HG03064 (cell line): ENCODE measurements at regions not wholly inside any gene's neighbourhood (a gene's known extent, or its start where the extent isn't known, plus 50 kb on each side); places are given as distances from the start of the nearest gene placed in this dataset.

Experiments used
- ATAC-seq: cut with Tn5 transposase; IDR thresholded peaks from one replicate; pipeline ENCODE4 v1.9.1; 2021; ENCODE audit warnings: low read depth; ENCODE audit not compliant: unreplicated experiment

DNA sequence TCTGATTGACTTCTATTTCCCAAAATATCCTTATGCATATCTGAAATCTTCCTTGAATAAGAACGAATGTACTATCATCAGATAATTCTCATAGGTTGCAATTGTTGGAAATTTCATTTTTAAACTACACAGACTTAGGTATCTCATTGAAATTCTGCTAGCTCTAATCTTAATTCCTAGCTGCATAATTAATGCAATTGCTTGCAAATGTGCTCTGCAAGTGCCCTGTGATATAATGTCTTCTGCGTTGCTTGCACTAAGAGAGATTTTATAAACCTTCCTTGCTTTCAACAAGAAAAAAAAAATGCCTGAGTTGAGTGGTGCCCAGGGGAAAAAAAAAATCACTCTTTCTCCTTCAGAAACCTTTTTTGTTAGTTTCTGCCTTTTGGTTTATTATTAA, 354.9 kb downstream of the TFAP2A start:
- ATAC-seq = no peak

- no peak for ATAC-seq
Measured at GRCh38 chr6:10054672-10055071, 360.2 kb downstream of the TFAP2A start.

GRCh38 chr6:10051283-10051682, 363.6 kb downstream of the TFAP2A start:
- no peak for ATAC-seq

- no peak for ATAC-seq
Measured at GRCh38 chr6:10048370-10049297, 366.2 kb downstream of the TFAP2A start.

GRCh38 chr6:10042280-10042679, 372.6 kb downstream of the TFAP2A start:
- ATAC-seq = no peak

DNA sequence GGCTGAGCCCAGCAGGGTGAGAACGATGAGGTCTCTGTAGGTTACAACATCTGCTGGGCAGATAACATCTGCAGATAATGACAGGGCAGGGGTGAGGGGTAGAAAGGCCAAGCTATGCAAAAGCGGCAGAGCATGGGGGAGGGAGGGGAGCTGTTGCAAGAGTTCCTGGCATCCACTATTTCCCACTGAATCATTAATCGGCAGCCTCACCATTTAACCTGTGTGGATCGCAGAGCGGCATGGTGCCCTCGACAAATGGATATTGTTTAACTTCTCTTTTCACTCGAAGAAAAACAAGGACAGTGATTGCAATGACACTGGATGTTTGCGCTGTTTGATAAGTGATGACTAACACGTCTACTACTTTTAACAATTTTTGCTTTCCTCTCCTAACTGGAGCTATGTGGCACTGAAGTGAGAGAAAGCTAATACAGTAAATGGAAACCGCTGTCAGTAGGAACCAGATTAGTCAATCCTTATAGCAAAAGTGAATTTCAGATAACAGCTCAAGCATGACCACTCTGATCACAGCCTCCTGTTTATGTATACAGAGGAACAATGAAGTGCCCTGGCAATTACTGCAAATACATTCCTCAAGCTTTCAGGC, 381.5 kb downstream of the TFAP2A start:
- ATAC-seq = no peak

DNA sequence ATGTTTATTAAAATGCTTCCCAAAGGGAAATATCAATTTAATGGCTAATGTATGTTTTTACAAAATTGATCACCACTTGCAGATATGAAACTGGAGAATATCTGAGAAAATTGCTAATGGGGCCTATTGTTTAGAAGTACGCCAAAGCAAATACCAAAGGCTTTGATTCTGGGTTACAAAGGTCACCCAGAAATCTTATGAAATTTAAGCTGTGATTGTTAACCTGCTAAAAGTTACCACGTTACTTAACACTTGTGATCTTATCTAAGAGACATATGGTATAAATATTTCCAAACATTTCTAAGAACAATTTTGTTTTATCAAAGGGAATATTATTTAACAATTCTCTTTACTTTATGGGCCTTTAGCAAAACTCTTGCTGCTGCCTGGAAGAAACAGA, 383.3 kb downstream of the TFAP2A start:
- ATAC-seq = no peak

GRCh38 chr6:10030942-10031537, 383.8 kb downstream of the TFAP2A start:
- ATAC-seq = no peak

DNA sequence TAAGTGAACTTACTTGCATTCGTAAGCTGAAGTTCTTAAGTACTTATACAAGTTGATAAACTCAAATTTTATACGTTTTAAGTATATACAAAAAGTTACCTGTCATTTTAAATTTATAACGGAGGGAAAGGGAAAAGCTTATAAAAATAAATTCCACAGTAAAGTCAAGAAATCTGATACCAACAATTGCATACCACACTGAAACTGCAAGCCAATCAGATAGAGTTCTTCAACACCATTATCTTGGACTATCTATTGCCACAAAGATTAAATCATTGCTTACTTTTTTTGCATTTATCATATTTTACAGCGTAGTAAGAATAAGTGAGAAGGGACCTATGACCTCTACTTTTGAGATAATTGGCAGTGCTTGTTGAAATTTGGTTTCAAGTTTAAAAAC, 386.7 kb downstream of the TFAP2A start:
- no peak for ATAC-seq

GRCh38 chr6:10019851-10020250, 395.0 kb downstream of the TFAP2A start:
- ATAC-seq = no peak

DNA sequence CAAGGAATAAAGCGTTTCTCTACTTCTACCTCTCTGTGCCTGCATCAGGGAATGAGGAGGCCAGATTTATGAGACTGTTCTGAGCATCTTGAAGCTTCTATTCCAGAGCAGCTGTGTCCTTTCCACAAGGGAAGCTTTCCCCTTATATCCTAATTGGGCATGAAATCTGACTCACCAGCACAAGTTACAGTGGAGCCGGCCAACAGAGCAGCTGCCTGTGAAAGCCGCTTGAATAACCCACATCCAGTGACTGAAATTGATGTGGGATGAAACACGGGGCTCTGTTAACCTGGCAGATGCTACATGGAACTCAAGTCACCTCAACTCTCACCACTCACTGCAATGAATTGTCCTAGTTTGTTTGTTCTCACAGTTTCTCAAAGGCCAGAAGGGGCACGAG, 400.3 kb downstream of the TFAP2A start:
- ATAC-seq = no peak

DNA sequence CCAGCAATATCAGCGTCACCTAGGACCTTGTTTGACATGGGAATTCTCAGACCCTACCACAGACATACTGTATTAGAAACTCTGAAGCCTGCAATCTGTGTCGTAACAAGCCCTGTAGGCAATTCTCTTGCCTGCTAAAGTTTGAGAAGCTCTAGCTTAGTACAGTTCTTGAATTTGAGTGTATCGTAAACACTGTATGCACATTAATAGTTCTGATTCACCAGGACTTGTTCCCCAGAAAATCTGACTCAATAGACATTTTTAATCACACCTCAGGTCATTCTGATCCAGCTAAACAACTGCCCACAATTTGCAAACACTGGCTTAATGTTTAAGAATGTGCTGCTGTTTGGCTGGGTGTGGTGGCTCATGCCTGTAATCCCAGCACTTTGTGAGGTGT, 414.3 kb downstream of the TFAP2A start:
- no peak for ATAC-seq

DNA sequence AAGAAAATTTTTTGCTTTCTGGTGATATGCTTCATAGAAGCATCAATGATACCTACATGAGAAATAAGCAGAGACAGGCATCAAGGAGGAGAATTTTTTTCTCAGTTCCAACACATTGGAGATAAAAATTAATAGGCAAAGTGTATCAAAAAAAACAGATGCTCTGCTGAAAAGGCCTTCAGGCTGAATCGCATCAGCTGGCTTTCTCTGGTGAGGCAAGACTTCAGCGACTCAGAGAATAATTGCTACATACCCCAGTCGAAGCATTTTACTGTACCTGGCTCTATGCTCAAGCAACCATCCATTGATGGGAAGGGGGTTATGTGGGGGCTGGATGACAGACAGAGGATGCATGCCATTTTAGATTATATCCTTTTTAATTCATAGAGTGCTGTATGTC, 415.1 kb downstream of the TFAP2A start:
- no peak for ATAC-seq

GRCh38 chr6:9986273-9986672, 428.6 kb downstream of the TFAP2A start:
- no peak for ATAC-seq

DNA sequence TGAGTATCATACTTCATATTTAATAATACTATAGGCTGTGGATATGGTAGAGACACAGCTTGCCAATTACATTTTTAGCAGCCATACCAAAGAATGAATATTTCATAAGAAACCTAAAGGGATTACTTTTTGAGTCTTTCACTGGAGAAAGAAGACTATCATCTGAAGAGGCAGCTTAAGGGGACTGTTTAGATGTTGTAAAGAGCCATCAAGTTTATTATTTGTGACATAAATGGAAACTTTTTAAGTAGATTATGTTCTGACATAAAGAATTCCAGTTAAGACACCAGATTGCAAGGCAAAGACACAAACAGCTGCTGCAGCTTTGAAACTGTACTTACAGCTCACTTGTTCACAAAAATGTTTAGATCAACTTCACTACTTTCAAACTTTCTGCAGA, 429.4 kb downstream of the TFAP2A start:
- no peak for ATAC-seq

DNA sequence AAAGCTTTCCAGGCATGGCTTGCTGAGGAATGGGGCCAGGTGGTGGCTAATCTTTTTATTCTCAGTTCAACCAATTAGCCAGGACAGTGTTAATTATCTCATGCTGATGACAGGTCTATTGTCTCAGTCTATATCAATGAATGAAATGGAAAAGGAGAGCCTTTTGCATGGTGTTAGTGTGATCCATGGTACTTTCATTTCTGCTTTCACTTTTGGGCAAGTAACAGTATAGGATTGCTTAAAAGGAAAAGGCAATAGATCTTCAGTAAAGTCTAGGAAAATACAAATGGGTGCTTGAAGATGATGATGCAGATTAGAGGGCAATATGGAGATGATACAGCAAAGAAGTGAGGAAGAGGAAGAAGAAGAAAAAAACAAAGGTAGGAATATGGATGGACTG, 430.3 kb downstream of the TFAP2A start:
- ATAC-seq = no peak

- ATAC-seq = no peak
Measured at GRCh38 chr6:9983168-9983567, 431.7 kb downstream of the TFAP2A start.

- ATAC-seq = no peak
Measured at GRCh38 chr6:9982215-9982614, 432.7 kb downstream of the TFAP2A start.

GRCh38 chr6:9979996-9980395, 434.9 kb downstream of the TFAP2A start:
- no peak for ATAC-seq

- no peak for ATAC-seq
Measured at GRCh38 chr6:9978480-9978879, 436.4 kb downstream of the TFAP2A start.

DNA sequence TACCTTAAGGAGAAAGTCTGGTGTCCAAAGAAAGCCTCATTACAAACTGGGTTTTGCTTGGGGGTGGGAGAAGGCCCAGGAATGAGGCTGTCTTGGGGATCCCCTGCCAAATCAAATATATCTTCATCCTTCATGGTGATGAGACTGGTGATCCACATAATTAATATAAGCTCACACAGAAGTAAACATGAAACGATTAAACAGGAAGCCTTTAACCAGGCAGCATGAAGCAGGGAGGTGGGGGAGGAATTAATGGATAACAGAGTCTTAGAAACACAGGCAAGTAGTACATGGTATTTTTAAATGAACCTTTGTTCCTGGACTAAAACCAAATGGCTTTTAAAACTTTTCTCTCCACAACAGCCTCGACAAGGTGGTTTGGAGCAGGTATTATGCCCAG, 437.5 kb downstream of the TFAP2A start:
- no peak for ATAC-seq

DNA sequence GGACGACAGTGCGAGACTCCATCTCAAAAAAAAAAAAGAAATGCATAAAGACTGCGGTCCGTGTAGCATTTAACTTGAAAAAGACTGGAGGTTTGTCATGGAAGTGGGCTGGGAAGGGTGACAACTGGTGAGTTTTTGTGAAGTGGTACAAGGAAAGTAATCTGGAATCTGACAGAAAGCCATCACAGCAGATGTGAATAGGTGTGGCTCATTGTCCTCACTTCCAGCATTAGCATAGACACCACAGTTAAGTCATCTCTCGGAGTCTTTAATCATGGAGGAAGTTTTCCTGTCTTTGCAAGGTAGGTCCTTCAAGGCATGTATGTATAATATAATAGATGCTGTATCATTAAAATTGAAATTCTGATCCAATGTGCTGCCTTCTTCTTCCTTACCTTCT, 453.2 kb downstream of the TFAP2A start:
- no peak for ATAC-seq
